Endodermal cell (in vitro differentiated cells): ENCODE measurements at regions not wholly inside any gene's neighbourhood (a gene's known extent, or its start where the extent isn't known, plus 50 kb on each side); places are given as distances from the start of the nearest gene placed in this dataset.

Experiments used
- DNase-seq: peaks from one replicate; pipeline ENCODE4 v3.0.0-alpha.2; 2017
- H3K27ac ChIP-seq: 2 replicates; pipeline ENCODE4 v1.5.1; 2013; ENCODE audit warnings: mild to moderate bottlenecking, low read depth, low read length, moderate library complexity
- H3K27me3 ChIP-seq: 2 replicates; pipeline ENCODE4 v1.6.1; 2013; ENCODE audit warnings: mild to moderate bottlenecking, low read length, moderate library complexity; ENCODE audit not compliant: insufficient read depth, control insufficient read depth, poor library complexity, severe bottlenecking
- H3K36me3 ChIP-seq: 2 replicates; pipeline ENCODE4 v1.7.0; 2013; ENCODE audit warnings: mild to moderate bottlenecking, low read length, moderate library complexity; ENCODE audit not compliant: control insufficient read depth, insufficient read depth
- H3K4me1 ChIP-seq: one replicate; pipeline ENCODE4 v1.7.0; 2013; ENCODE audit warnings: low read length; ENCODE audit not compliant: control insufficient read depth, insufficient read depth
- H3K4me3 ChIP-seq: 2 replicates; pipeline ENCODE4 v1.5.1; 2013; ENCODE audit warnings: mild to moderate bottlenecking, low read length, moderate library complexity
- H3K9ac ChIP-seq: 2 replicates; pipeline ENCODE4 v1.6.1; 2013; ENCODE audit warnings: mild to moderate bottlenecking, low read length, moderate library complexity; ENCODE audit not compliant: poor library complexity, severe bottlenecking; ENCODE audit errors: extremely low read depth
- H3K9me3 ChIP-seq: 2 replicates; pipeline ENCODE4 v1.6.1; 2013; ENCODE audit warnings: mild to moderate bottlenecking, low read length, moderate library complexity; ENCODE audit not compliant: control insufficient read depth
- H3K27ac Mint-ChIP-seq: 2 replicates; pipeline ENCODE4 v1.8.0; 2020; ENCODE audit warnings: mixed read lengths
- H3K27me3 Mint-ChIP-seq: 2 replicates; pipeline ENCODE4 v1.8.0; 2021; ENCODE audit warnings: mild to moderate bottlenecking, mixed read lengths; ENCODE audit not compliant: insufficient read depth
- H3K36me3 Mint-ChIP-seq: 2 replicates; pipeline ENCODE4 v1.8.0; 2020; ENCODE audit warnings: low read depth, mixed read lengths
- H3K4me1 Mint-ChIP-seq: 2 replicates; pipeline ENCODE4 v1.8.0; 2020; ENCODE audit warnings: mixed read lengths
- H3K4me3 Mint-ChIP-seq: 2 replicates; pipeline ENCODE4 v1.8.0; 2020; ENCODE audit warnings: mild to moderate bottlenecking, moderate library complexity, mixed read lengths
- H3K9me3 Mint-ChIP-seq: 2 replicates; pipeline ENCODE4 v1.8.0; 2020; ENCODE audit warnings: mild to moderate bottlenecking, mixed read lengths
- WGBS, 2 experiments: methylation state at CpG; one replicate each; pipeline versions ENCODE4 v1.1.5 to v1.1.7; 2013; ENCODE audit warnings: missing lambda C conversion rate in 2 of 2, mixed read lengths in 1 of 2; ENCODE audit not compliant: insufficient coverage in 1 of 2, insufficient read length in 1 of 2; 5-methylcytosine and 5-hydroxymethylcytosine counted together
- TF ChIP-seq, protein P1 (sequence below): fragments of 200-600 bp; sonication (generic); conservative IDR thresholded peaks from 2 replicates; pipeline ENCODE4 v1.5.0; 2021; ENCODE audit warnings: antibody characterized with exemption, mild to moderate bottlenecking

DNA sequence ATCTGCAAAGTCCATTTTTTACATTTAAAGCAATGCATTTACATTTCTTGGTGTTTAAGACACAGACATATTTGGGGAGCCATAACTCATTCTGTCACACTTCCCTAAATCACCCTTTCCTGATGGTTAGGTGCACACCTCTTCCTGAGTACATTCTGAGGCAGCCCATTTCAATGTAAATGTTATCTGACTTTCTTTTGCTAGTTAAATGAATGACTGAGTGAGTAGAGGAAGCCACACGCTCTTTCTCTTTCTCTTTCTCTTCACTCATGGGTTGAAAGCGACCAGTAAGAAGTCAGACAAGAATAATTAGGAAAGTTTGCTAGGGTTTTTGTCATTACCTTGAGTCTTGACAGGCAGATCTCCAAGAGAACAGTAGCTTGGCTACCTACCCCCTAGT, 143.1 kb downstream of the S1PR1 start:
- no peaks in the 10 kb centered on the region for H3K4me1 ChIP-seq
- Mint-ChIP-seq H3K4me3 (no peak overlapping the region), H3K36me3 (no peaks in the 10 kb centered on the region), H3K27me3 (no peaks in the 10 kb centered on the region), H3K4me1 (peaks cover 19% of the 10 kb centered on the region), H3K27ac (no peak overlapping the region), H3K9me3 (no peaks in the 10 kb centered on the region)
- H3K27ac ChIP-seq = no peak overlapping the region
- H3K27me3 ChIP-seq = no peaks in the 10 kb centered on the region
- H3K9ac ChIP-seq = no peak overlapping the region
- WGBS, 2 experiments = 89% methylated on average over 2 of the region's 2 CpGs; no CpG with 5 or more reads in 1 of the 2 experiments
- no peak for DNase-seq
- no peak overlapping the region for H3K4me3 ChIP-seq
- no peaks in the 10 kb centered on the region for H3K36me3 ChIP-seq
- TF ChIP-seq, protein P1, sequence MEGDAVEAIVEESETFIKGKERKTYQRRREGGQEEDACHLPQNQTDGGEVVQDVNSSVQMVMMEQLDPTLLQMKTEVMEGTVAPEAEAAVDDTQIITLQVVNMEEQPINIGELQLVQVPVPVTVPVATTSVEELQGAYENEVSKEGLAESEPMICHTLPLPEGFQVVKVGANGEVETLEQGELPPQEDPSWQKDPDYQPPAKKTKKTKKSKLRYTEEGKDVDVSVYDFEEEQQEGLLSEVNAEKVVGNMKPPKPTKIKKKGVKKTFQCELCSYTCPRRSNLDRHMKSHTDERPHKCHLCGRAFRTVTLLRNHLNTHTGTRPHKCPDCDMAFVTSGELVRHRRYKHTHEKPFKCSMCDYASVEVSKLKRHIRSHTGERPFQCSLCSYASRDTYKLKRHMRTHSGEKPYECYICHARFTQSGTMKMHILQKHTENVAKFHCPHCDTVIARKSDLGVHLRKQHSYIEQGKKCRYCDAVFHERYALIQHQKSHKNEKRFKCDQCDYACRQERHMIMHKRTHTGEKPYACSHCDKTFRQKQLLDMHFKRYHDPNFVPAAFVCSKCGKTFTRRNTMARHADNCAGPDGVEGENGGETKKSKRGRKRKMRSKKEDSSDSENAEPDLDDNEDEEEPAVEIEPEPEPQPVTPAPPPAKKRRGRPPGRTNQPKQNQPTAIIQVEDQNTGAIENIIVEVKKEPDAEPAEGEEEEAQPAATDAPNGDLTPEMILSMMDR = no peak
- H3K9me3 ChIP-seq = no peaks in the 10 kb centered on the region

- DNase-seq = peak; percentile 82
- Histone ChIP-seq H3K4me1 (no peaks in the 10 kb centered on the region), H3K27me3 (no peaks in the 10 kb centered on the region), H3K9me3 (peaks cover 15% of the 10 kb centered on the region), H3K27ac (no peak overlapping the region), H3K4me3 (no peak overlapping the region), H3K36me3 (no peaks in the 10 kb centered on the region), H3K9ac (no peak overlapping the region)
- Mint-ChIP-seq H3K9me3 (peaks cover 12% of the 10 kb centered on the region), H3K27ac (peak overlapping the region; percentile 58), H3K27me3 (no peaks in the 10 kb centered on the region), H3K4me1 (peaks cover 13% of the 10 kb centered on the region), H3K4me3 (no peak overlapping the region), H3K36me3 (no peaks in the 10 kb centered on the region)
- WGBS, 2 experiments = 22 to 27% methylated on average over 3 of the region's 3 CpGs
- TF ChIP-seq, protein P1 = no peak
Measured at GRCh38 chr1:101382135-101382534, 145.3 kb downstream of the S1PR1 start.

GRCh38 chr1:101388904-101389546, 152.2 kb downstream of the S1PR1 start:
- Histone ChIP-seq H3K9me3 (peaks cover 24% of the 10 kb centered on the region), H3K9ac (no peak overlapping the region), H3K36me3 (no peaks in the 10 kb centered on the region), H3K4me1 (no peaks in the 10 kb centered on the region), H3K4me3 (no peak overlapping the region), H3K27me3 (no peaks in the 10 kb centered on the region), H3K27ac (no peak overlapping the region)
- no peak overlapping the region for H3K27ac Mint-ChIP-seq
- no peak overlapping the region for H3K4me3 Mint-ChIP-seq
- DNase-seq = no peak
- TF ChIP-seq, protein P1 = no peak
- H3K27me3 Mint-ChIP-seq = peaks cover 4% of the 10 kb centered on the region
- H3K36me3 Mint-ChIP-seq = no peaks in the 10 kb centered on the region
- H3K9me3 Mint-ChIP-seq = peaks cover 29% of the 10 kb centered on the region
- H3K4me1 Mint-ChIP-seq = peaks cover 6% of the 10 kb centered on the region
